Left lung (tissue), 4 donors: ENCODE measurements at regions not wholly inside any gene's neighbourhood (a gene's known extent, or its start where the extent isn't known, plus 50 kb on each side); places are given as distances from the start of the nearest gene placed in this dataset.
"Not testable (repeated sequence)": the region's sequence is repeated elsewhere in the genome, so short reads cannot be mapped to it uniquely, and the experiment has no call there.

Source experiments
- ATAC-seq: fragments of 200-7000 bp; cut with Tn5 transposase; one replicate; pipeline ENCODE4 v1.9.1; 2020; ENCODE audit warnings: moderate library complexity
- DNase-seq, 4 donors: peaks; one replicate each; pipeline ENCODE4 v3.0.0-alpha.2; 2013 to 2020
- H3K27ac ChIP-seq, 2 donors: fragments of 200-600 bp; sonication (generic) in 1 of 2; one replicate each; pipeline versions ENCODE4 v1.5.0 to v1.8.0; 2020 to 2021
- H3K27me3 ChIP-seq, 2 donors: fragments of 200-600 bp; sonication (generic) in 1 of 2; one replicate each; pipeline versions ENCODE4 v1.5.0 to v1.8.0; 2020 to 2021
- H3K36me3 ChIP-seq, 2 donors: fragments of 200-600 bp; sonication (generic) in 1 of 2; one replicate each; pipeline versions ENCODE4 v1.5.0 to v1.8.0; 2020 to 2021
- H3K4me1 ChIP-seq, 2 donors: fragments of 200-600 bp; one replicate each; pipeline ENCODE4 v1.8.0; 2021
- H3K4me3 ChIP-seq, 2 donors: fragments of 200-600 bp; sonication (generic) in 1 of 2; one replicate each; pipeline versions ENCODE4 v1.5.0 to v1.8.0; 2020 to 2021; ENCODE audit warnings: mild to moderate bottlenecking in 1 of 2
- H3K9me3 ChIP-seq, 2 donors: fragments of 200-600 bp; sonication (generic) in 1 of 2; one replicate each; pipeline versions ENCODE4 v1.5.0 to v1.8.0; 2020 to 2021
- intact Hi-C, 2 donors: fragments of 100-400 bp; cut with DNase I; formaldehyde crosslinking; loops; one replicate each; pipeline versions ENCODE4 v1.11.2 to v1.14.2; 2022
- TF ChIP-seq, protein P1 (sequence below), 2 donors: fragments of 200-600 bp; sonication (generic) in 1 of 2; IDR thresholded peaks; one replicate each; pipeline versions ENCODE4 v1.5.0 to v1.8.0; 2021; ENCODE audit warnings: antibody characterized with exemption in 2 of 2
- donor health status: DM: no; HTN: yes; CAD: no.
- donor health status: DM: no; HTN: no; CAD: no.

GRCh38 chr3:102378216-102378615 is 56.6 kb upstream of the ZPLD1 start:
- DNase-seq: no peak
- ATAC-seq: no peak
- intact Hi-C loops: no loop called here
- no peak overlapping the region for H3K27ac ChIP-seq
- H3K27me3 ChIP-seq: no peaks in the 10 kb centered on the region
- H3K4me3 ChIP-seq: no peak overlapping the region
- no peaks in the 10 kb centered on the region for H3K4me1 ChIP-seq
- H3K9me3 ChIP-seq: no peaks in the 10 kb centered on the region
- no peaks in the 10 kb centered on the region for H3K36me3 ChIP-seq
- TF ChIP-seq, protein P1, sequence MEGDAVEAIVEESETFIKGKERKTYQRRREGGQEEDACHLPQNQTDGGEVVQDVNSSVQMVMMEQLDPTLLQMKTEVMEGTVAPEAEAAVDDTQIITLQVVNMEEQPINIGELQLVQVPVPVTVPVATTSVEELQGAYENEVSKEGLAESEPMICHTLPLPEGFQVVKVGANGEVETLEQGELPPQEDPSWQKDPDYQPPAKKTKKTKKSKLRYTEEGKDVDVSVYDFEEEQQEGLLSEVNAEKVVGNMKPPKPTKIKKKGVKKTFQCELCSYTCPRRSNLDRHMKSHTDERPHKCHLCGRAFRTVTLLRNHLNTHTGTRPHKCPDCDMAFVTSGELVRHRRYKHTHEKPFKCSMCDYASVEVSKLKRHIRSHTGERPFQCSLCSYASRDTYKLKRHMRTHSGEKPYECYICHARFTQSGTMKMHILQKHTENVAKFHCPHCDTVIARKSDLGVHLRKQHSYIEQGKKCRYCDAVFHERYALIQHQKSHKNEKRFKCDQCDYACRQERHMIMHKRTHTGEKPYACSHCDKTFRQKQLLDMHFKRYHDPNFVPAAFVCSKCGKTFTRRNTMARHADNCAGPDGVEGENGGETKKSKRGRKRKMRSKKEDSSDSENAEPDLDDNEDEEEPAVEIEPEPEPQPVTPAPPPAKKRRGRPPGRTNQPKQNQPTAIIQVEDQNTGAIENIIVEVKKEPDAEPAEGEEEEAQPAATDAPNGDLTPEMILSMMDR (IDR thresholded peaks at IDR 0.05): no peak

GRCh38 chr3:102382201-102382600 is 52.6 kb upstream of the ZPLD1 start:
- H3K9me3 ChIP-seq, H3K27ac ChIP-seq, H3K4me1 ChIP-seq, intact Hi-C loops, H3K4me3 ChIP-seq, H3K27me3 ChIP-seq, ATAC-seq, H3K36me3 ChIP-seq, DNase-seq: not testable (repeated sequence)
